ENCODE measurements at regions not wholly inside any gene's neighbourhood (a gene's known extent, or its start where the extent isn't known, plus 50 kb on each side); places are given as distances from the start of the nearest gene placed in this dataset.

DNA sequence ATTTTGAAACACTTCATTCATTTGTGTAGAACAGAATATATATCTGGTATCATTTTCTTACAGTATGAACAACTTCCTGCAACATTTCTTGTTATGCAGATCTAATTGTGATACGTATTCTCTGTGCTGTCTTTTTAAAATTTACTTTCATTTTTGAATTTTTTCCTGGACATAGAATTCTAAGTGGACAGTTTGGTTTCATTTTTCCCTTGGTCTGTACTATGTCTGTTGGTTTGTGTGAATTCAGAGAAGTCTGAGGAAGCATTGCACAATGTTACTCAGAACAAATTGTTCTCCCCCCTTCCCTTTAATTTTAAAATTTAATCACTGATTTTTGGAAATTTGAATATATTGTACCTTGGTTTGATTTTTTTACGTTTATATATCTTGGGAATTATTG lies 352.5 kb upstream of the PCDH20 start:
- no TSS peak for BruUV-seq (replicated peaks)
- ChIA-PET RAD21 (ENCODE audit: low non-redundant PET in 1 of 2, low total read pairs in 2 of 2, uncharacterized antibody in 2 of 2, unreplicated experiment in 2 of 2) (no interaction called here), CTCF (no interaction called here), POLR2A (no interaction called here)
- H3K4me1 ChIP-seq (ENCODE audit: control insufficient read depth in 1 of 2, insufficient read depth in 2 of 2, low read length in 2 of 2) = no peaks in the 10 kb centered on the region
- H4K20me1 ChIP-seq (ENCODE audit: insufficient read depth) = no peaks in the 10 kb centered on the region
- H2AFZ ChIP-seq (ENCODE audit: low read depth, low read length, poor library complexity, severe bottlenecking) = no peak overlapping the region
- H3K79me2 ChIP-seq (ENCODE audit: insufficient read depth, low read length) = no peaks in the 10 kb centered on the region
- H3K4me2 ChIP-seq (ENCODE audit: low read length) = no peak overlapping the region
- H3K36me3 ChIP-seq (ENCODE audit: control insufficient read depth in 1 of 2, insufficient read depth in 2 of 2, low read length in 2 of 2) = no peaks in the 10 kb centered on the region
- H3K9me2 ChIP-seq (ENCODE audit: insufficient read depth) = no peaks in the 10 kb centered on the region
- no peaks in the 10 kb centered on the region for H3K27me3 ChIP-seq (ENCODE audit: insufficient read depth, low read length)
- TF ChIP-seq EZH2phosphoT487 (IDR thresholded peaks at IDR 0.05; ENCODE audit: borderline replicate concordance) (no peak), RAD21 (IDR thresholded peaks at IDR 0.05; ENCODE audit: low read depth) (no peak), SP1 (IDR thresholded peaks at IDR 0.05; ENCODE audit: low read depth) (no peak), POLR2AphosphoS5 (IDR thresholded peaks at IDR 0.05; ENCODE audit: low read depth, low read length) (no peak), YY1 (IDR thresholded peaks at IDR 0.05; ENCODE audit: extremely low read depth, insufficient replicate concordance, low read depth, low read length) (no peak), FOSL1 (IDR thresholded peaks at IDR 0.05; ENCODE audit: low read depth) (no peak), POLR2A (IDR thresholded peaks at IDR 0.05; ENCODE audit: borderline replicate concordance, extremely low read depth, insufficient read depth, insufficient read length) (no peak), SRF (IDR thresholded peaks at IDR 0.05; ENCODE audit: low read depth) (no peak), CBX3 (IDR thresholded peaks at IDR 0.05; ENCODE audit: low read depth) (no peak), CTCF (IDR thresholded peaks at IDR 0.05 in 2 of 3, conservative IDR thresholded peaks at IDR 0.05 in 1 of 3; ENCODE audit: borderline replicate concordance in 1 of 3, insufficient read depth in 1 of 3, low read depth in 2 of 3, low read length in 2 of 3) (no peak), JUND (IDR thresholded peaks at IDR 0.05) (no peak), EGR1 (IDR thresholded peaks at IDR 0.05; ENCODE audit: low read depth) (no peak), TCF7L2 (IDR thresholded peaks at IDR 0.05; ENCODE audit: borderline replicate concordance, extremely low read depth, insufficient read depth, insufficient read length) (no peak)
- TF ChIP-seq, protein P1, sequence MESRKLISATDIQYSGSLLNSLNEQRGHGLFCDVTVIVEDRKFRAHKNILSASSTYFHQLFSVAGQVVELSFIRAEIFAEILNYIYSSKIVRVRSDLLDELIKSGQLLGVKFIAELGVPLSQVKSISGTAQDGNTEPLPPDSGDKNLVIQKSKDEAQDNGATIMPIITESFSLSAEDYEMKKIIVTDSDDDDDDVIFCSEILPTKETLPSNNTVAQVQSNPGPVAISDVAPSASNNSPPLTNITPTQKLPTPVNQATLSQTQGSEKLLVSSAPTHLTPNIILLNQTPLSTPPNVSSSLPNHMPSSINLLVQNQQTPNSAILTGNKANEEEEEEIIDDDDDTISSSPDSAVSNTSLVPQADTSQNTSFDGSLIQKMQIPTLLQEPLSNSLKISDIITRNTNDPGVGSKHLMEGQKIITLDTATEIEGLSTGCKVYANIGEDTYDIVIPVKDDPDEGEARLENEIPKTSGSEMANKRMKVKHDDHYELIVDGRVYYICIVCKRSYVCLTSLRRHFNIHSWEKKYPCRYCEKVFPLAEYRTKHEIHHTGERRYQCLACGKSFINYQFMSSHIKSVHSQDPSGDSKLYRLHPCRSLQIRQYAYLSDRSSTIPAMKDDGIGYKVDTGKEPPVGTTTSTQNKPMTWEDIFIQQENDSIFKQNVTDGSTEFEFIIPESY (IDR thresholded peaks at IDR 0.05; ENCODE audit: extremely low read depth, insufficient replicate concordance, low read length) = no peak
- intact Hi-C loops (cut with micrococcal nuclease) = no loop called here
- no peaks in the 10 kb centered on the region for H3K9me3 ChIP-seq (ENCODE audit: control insufficient read depth in 1 of 2, insufficient read depth in 1 of 2, low read depth in 1 of 2, low read length in 2 of 2)
- H3K9ac ChIP-seq (ENCODE audit: low read length) = no peak overlapping the region
- H3K27ac ChIP-seq (ENCODE audit: low read depth, low read length) = no peak overlapping the region
- no peak overlapping the region for H3K4me3 ChIP-seq (replicated peaks in 1 of 2; ENCODE audit: low read depth in 1 of 2, low read length in 2 of 2)
- DNase-seq (ENCODE audit: low read depth, low spot score) (no peak), ATAC-seq (no peak)

Data from HCT116 (cell line).